T-helper 17 cell (primary cell): ENCODE measurements at regions not wholly inside any gene's neighbourhood (a gene's known extent, or its start where the extent isn't known, plus 50 kb on each side); places are given as distances from the start of the nearest gene placed in this dataset.
A peak's percentile ranks its signal among the peaks of the same experiment; 100 is the strongest.
"Not testable (repeated sequence)": the region's sequence is repeated elsewhere in the genome, so short reads cannot be mapped to it uniquely, and the experiment has no call there.

Experiments used
- ATAC-seq: fragments of 150-1000 bp; cut with Tn5 transposase; 2 replicates; pipeline ENCODE4 v1.10.0; 2021; ENCODE audit warnings: mild to moderate bottlenecking, moderate library complexity
- DNase-seq, 3 donors: peaks; one replicate each; pipeline versions ENCODE4 v3.0.0 to v3.0.0-alpha.2; 2020 to 2021
- H3K9me3 ChIP-seq: one replicate; pipeline ENCODE4 v1.7.0; 2013; ENCODE audit warnings: low read length, mild to moderate bottlenecking; ENCODE audit not compliant: control insufficient read depth, poor library complexity, severe bottlenecking
- H3K27ac Mint-ChIP-seq: one replicate; pipeline ENCODE4 v1.8.0; 2022; ENCODE audit warnings: mild to moderate bottlenecking, moderate library complexity, mixed read lengths
- H3K27me3 Mint-ChIP-seq: one replicate; pipeline ENCODE4 v1.8.0; 2022; ENCODE audit warnings: mixed read lengths
- H3K36me3 Mint-ChIP-seq: one replicate; pipeline ENCODE4 v1.8.0; 2022; ENCODE audit warnings: low read depth, mixed read lengths
- H3K4me1 Mint-ChIP-seq: one replicate; pipeline ENCODE4 v1.8.0; 2022; ENCODE audit warnings: mild to moderate bottlenecking, mixed read lengths
- H3K4me3 Mint-ChIP-seq: one replicate; pipeline ENCODE4 v1.8.0; 2022; ENCODE audit warnings: mild to moderate bottlenecking, moderate library complexity, mixed read lengths

DNA sequence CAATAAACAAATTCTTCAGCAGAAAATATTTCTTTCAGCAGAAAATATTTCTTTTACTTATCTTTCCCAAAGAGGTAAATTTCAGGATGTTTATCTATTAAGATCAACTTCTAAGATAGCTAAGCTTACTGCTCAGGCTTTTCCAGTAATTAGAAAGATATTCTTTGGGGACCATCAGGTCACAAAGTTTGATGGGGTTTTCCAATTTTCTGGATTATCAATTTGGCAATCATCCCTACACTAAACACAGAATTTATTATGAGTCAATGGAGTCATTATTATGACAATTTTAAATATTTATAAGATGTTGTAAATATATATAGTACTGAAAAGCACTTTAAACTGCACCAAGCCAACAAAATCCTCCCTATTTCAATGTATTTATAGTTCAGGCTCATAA, 137.6 kb downstream of the AKAP11 start:
- H3K9me3 ChIP-seq: no peaks in the 10 kb centered on the region
- Mint-ChIP-seq H3K4me3 (no peak overlapping the region), H3K27ac (no peak overlapping the region), H3K27me3 (no peaks in the 10 kb centered on the region), H3K4me1 (peaks cover 18% of the 10 kb centered on the region), H3K36me3 (no peaks in the 10 kb centered on the region)
- DNase-seq (no peak), ATAC-seq (no peak)

- ATAC-seq (no peak), DNase-seq (no peak)
- no peaks in the 10 kb centered on the region for H3K9me3 ChIP-seq
- Mint-ChIP-seq H3K36me3 (peaks cover 2% of the 10 kb centered on the region), H3K4me3 (no peak overlapping the region), H3K4me1 (no peaks in the 10 kb centered on the region), H3K27ac (no peak overlapping the region), H3K27me3 (no peaks in the 10 kb centered on the region)
These were observed 141.0 kb downstream of the AKAP11 start for GRCh38 chr13:42412812-42413483.

GRCh38 chr13:42413484-42413815, 141.5 kb downstream of the AKAP11 start:
- DNase-seq: no peak
- Mint-ChIP-seq H3K36me3 (peaks cover 2% of the 10 kb centered on the region), H3K27me3 (no peaks in the 10 kb centered on the region), H3K4me3 (no peak overlapping the region), H3K4me1 (no peaks in the 10 kb centered on the region), H3K27ac (peak overlapping the region; percentile 19)
- no peak for ATAC-seq
- no peaks in the 10 kb centered on the region for H3K9me3 ChIP-seq

DNA sequence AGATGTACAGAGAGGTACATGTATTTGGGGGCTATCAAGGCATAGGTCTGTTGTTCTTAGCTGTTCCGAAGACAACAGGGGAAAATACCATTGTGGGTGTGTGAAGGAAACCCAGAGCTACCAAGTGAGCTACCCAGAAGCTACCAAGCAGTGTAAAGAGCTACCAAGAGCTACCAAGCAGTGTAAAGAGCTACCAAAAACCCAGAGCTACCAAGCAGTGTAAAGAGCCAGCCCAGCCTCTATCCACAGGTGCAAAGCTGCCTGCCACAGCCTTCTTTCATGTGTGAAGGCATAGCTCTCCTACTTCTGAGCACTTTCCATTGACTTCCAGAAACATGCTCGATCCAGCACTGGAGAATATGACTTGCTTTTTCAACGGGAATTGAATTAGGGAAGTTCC, 145.7 kb downstream of the AKAP11 start:
- Mint-ChIP-seq H3K4me1 (no peaks in the 10 kb centered on the region), H3K36me3 (peaks cover 2% of the 10 kb centered on the region), H3K27me3 (no peaks in the 10 kb centered on the region), H3K27ac (no peak overlapping the region), H3K4me3 (no peak overlapping the region)
- ATAC-seq (no peak), DNase-seq (no peak)
- H3K9me3 ChIP-seq: no peaks in the 10 kb centered on the region

DNA sequence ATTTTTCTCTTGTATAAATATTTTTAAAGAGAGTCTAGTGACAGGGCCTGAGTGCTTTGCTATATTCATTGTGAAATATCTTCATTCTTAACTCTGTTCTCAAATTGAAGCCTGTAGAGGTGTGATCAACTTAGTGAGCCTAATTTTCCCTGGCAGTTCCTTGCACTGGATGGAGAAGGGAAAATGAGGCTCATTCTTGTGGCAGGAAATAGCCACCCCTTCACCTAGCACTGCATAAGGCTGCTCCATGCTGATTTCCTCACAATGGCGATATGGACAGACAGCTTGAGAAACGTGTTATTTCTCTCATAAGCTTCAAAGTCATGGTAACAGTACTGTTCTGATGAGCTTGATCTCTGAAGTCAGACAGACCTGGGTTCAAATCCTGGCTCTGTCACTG, 146.2 kb downstream of the AKAP11 start:
- peaks cover 2% of the 10 kb centered on the region for H3K36me3 Mint-ChIP-seq
- DNase-seq (no peak), ATAC-seq (no peak)
- H3K4me1 Mint-ChIP-seq: no peaks in the 10 kb centered on the region
- no peak overlapping the region for H3K4me3 Mint-ChIP-seq
- H3K27me3 Mint-ChIP-seq: no peaks in the 10 kb centered on the region
- no peak overlapping the region for H3K27ac Mint-ChIP-seq
- no peaks in the 10 kb centered on the region for H3K9me3 ChIP-seq

DNA sequence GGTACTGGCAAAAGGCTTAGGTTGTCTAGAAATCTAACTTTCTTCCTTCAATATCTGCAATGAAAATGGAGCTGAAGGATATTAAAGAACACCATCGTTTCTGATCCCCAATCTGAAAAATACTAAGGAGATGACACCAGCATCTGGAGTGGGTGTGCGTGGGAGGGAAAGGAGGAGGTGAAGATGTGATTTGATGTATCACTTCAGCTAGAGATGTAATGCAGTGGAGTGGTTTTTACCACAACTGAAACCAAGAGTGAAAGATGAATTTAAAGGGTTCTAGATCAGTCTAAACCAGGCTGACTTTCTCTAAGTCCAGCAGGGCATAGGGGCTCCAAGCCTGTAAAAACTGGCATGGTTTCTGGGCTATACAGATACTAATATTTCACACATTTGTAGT, 148.4 kb downstream of the AKAP11 start:
- H3K27ac Mint-ChIP-seq: no peak overlapping the region
- H3K4me3 Mint-ChIP-seq: no peak overlapping the region
- H3K9me3 ChIP-seq: no peaks in the 10 kb centered on the region
- ATAC-seq (no peak), DNase-seq (no peak)
- H3K4me1 Mint-ChIP-seq: no peaks in the 10 kb centered on the region
- no peaks in the 10 kb centered on the region for H3K27me3 Mint-ChIP-seq
- H3K36me3 Mint-ChIP-seq: peaks cover 2% of the 10 kb centered on the region

GRCh38 chr13:42422681-42423080, 150.7 kb downstream of the AKAP11 start:
- no peaks in the 10 kb centered on the region for H3K27me3 Mint-ChIP-seq
- H3K27ac Mint-ChIP-seq: no peak overlapping the region
- no peaks in the 10 kb centered on the region for H3K36me3 Mint-ChIP-seq
- no peak overlapping the region for H3K4me3 Mint-ChIP-seq
- no peaks in the 10 kb centered on the region for H3K9me3 ChIP-seq
- ATAC-seq: no peak
- no peaks in the 10 kb centered on the region for H3K4me1 Mint-ChIP-seq
- DNase-seq: no peak

DNA sequence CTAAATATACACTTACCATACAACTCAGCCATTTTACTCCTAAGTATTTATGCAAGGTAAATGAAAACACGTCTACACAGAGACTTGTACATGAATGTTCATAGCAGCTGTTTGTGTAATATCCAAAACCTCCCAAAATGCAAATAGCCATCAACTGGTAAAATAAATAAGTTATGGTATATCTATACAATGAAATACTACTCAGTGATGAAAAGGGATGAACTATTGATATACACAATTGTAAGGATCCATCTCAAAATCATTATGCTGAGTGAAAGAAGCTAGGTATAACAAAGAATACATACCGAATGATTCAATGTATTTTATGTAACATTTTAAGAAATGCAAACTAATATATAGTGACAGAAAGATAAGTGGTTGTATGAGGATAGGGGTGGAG, 149.8 kb upstream of the TNFSF11 start:
- Mint-ChIP-seq H3K4me1 (no peaks in the 10 kb centered on the region), H3K36me3 (no peaks in the 10 kb centered on the region), H3K4me3 (no peak overlapping the region), H3K27ac (no peak overlapping the region), H3K27me3 (no peaks in the 10 kb centered on the region)
- DNase-seq: no peak
- H3K9me3 ChIP-seq: no peaks in the 10 kb centered on the region
- no peak for ATAC-seq

DNA sequence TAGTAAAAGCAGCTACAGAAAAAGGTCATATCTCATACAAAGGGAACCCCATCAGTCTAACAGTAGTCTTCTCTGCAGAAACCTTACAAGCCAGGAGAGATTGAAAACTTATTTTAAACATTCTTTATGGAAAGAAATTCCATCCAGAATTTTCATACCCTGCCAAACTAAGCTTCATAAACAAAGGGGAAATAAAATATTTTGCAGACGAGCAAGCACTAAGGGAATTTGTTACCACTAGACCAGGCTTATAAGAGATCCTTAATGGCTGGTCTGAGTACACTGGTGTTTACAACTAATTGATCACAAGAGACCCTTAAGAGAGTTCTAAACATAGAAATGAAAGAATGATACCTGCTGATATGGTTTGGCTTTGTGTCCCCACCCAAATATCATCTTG, 128.6 kb upstream of the TNFSF11 start:
- Mint-ChIP-seq H3K36me3 (no peaks in the 10 kb centered on the region), H3K4me1 (no peaks in the 10 kb centered on the region), H3K27ac (no peak overlapping the region), H3K27me3 (no peaks in the 10 kb centered on the region), H3K4me3 (no peak overlapping the region)
- DNase-seq (no peak), ATAC-seq (no peak)
- H3K9me3 ChIP-seq: no peaks in the 10 kb centered on the region

DNA sequence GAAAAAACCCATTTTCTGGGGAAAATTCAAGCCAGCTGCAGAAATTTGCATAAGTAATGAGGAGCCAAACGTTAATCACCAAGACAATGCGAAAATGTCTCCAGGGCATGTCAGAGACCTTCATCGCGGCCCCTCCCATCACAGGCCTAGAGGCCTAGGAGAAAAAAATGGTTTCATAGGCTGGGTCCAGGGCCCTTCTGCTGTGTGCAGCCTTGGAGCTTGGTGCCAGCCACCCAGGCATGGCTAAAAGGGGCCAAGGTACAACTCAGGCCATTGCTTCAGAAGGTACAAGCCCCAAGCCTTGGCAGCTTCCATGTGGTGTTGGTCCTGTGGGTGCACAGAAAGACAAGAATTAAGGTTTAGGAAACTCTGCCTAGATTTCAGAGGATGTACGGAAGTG, 127.4 kb upstream of the TNFSF11 start:
- not testable (repeated sequence) for H3K4me3 Mint-ChIP-seq, H3K9me3 ChIP-seq, H3K27ac Mint-ChIP-seq, H3K4me1 Mint-ChIP-seq, H3K27me3 Mint-ChIP-seq, H3K36me3 Mint-ChIP-seq, DNase-seq, ATAC-seq

DNA sequence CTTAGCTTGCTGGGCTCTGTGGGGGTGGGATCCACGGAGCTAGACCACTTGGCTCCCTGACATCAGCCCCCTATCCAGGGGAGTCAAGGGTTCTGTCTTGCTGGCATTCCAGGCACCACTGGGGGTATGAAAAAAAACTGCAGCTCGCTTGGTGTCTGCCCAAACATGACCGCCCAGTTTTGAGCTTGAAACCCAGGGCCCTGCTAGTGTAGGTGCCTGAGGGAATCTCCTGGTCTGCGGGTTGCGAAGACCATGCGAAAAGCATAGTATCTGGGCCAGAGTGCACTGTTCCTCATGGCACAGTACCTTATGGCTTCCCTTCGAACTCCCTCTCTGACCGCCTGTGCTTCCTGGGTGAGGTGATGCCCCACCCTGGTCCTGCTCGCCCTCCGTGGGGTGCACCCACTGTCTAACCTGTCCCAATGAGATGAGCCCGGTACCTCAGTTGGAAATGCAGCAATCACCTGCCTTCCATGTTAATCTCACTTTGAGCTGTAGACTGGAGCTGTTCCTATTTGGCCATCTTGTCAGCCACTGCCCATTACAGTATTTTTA, 120.8 kb upstream of the TNFSF11 start:
- H3K9me3 ChIP-seq: no peaks in the 10 kb centered on the region
- Mint-ChIP-seq H3K27ac (no peak overlapping the region), H3K27me3 (no peaks in the 10 kb centered on the region), H3K4me1 (no peaks in the 10 kb centered on the region), H3K4me3 (no peak overlapping the region), H3K36me3 (no peaks in the 10 kb centered on the region)
- ATAC-seq (no peak), DNase-seq (no peak)

DNA sequence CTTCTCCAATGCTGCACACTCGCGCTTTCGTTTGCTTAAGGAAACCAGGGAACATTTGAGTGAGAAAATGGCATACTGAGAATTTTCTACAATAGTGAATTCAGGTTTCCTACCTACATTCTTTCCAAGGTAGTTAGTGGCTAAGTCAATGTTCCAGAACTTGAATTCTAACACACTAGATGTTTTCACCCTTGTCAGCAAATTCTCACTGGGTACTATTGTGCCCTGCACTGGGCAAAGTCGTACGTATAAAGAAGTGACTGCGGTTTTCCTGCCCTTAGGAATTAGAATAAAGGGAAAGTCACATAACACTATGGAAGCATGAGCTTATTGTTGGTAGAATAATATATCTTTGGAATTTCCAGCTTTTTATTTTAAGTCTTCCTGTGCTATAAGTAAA, 119.2 kb upstream of the TNFSF11 start:
- no peaks in the 10 kb centered on the region for H3K27me3 Mint-ChIP-seq
- no peak overlapping the region for H3K4me3 Mint-ChIP-seq
- H3K9me3 ChIP-seq: no peaks in the 10 kb centered on the region
- no peak overlapping the region for H3K27ac Mint-ChIP-seq
- H3K4me1 Mint-ChIP-seq: no peaks in the 10 kb centered on the region
- DNase-seq: no peak
- no peak for ATAC-seq
- no peaks in the 10 kb centered on the region for H3K36me3 Mint-ChIP-seq

- Mint-ChIP-seq H3K36me3 (peaks cover 2% of the 10 kb centered on the region), H3K27ac (no peak overlapping the region), H3K27me3 (no peaks in the 10 kb centered on the region), H3K4me1 (no peaks in the 10 kb centered on the region), H3K4me3 (no peak overlapping the region)
- H3K9me3 ChIP-seq: no peaks in the 10 kb centered on the region
- DNase-seq: no peak
- ATAC-seq: no peak
These were observed 115.8 kb upstream of the TNFSF11 start for GRCh38 chr13:42458193-42458592.

DNA sequence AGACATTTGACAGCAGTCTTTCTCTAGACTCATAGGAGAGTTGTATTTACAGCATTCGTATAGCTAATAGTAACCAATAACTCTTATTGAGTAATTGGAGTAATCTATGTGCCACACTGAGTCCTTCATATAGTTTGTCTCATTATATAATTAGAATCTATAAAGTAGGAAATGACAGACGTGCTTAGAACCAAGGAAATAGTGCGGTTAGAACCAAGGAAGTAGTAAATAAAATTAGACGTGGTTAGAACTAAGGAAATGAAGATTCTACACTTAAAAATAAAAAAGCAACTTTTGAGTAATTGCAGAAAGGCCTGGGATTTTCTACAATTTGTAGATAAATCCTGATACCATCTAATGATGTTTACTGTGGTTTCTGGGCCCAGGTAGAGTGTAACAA, 107.8 kb upstream of the TNFSF11 start:
- H3K9me3 ChIP-seq: peaks cover 3% of the 10 kb centered on the region
- ATAC-seq: peak; percentile 48
- no peak for DNase-seq
- Mint-ChIP-seq H3K4me1 (peaks cover 5% of the 10 kb centered on the region), H3K36me3 (no peaks in the 10 kb centered on the region), H3K27me3 (no peaks in the 10 kb centered on the region), H3K27ac (no peak overlapping the region), H3K4me3 (peak overlapping the region; percentile 49)
